ENCODE measurements at regions not wholly inside any gene's neighbourhood (a gene's known extent, or its start where the extent isn't known, plus 50 kb on each side); places are given as distances from the start of the nearest gene placed in this dataset.

GRCh38 chr16:26521626-26522025 lies 545.1 kb upstream of the C16orf82 start:
- H3K36me3 ChIP-seq (ENCODE audit: insufficient read depth), result no peaks in the 10 kb centered on the region
- no peak overlapping the region for H3K27ac ChIP-seq (ENCODE audit: low read depth)
- WGBS, result 87% methylated on average over 4 of the region's 4 CpGs
- no peaks in the 10 kb centered on the region for H3K4me1 ChIP-seq (ENCODE audit: insufficient read depth)
- DNase-seq (ENCODE audit: extremely low spot score), result no peak
- H3K4me3 ChIP-seq (ENCODE audit: low read depth, low read length), result no peak overlapping the region

GRCh38 chr16:26524281-26524680 lies 542.4 kb upstream of the C16orf82 start:
- H3K36me3 ChIP-seq (ENCODE audit: insufficient read depth), result no peaks in the 10 kb centered on the region
- no peak overlapping the region for H3K4me3 ChIP-seq (ENCODE audit: low read depth, low read length)
- DNase-seq (ENCODE audit: extremely low spot score), result no peak
- H3K4me1 ChIP-seq (ENCODE audit: insufficient read depth), result no peaks in the 10 kb centered on the region
- 55% methylated on average over 6 of the region's 6 CpGs for WGBS
- H3K27ac ChIP-seq (ENCODE audit: low read depth), result no peak overlapping the region

GRCh38 chr16:26524846-26525245 lies 541.9 kb upstream of the C16orf82 start:
- WGBS, result 73% methylated on average over 3 of the region's 3 CpGs
- H3K36me3 ChIP-seq (ENCODE audit: insufficient read depth), result no peaks in the 10 kb centered on the region
- H3K4me1 ChIP-seq (ENCODE audit: insufficient read depth), result no peaks in the 10 kb centered on the region
- no peak overlapping the region for H3K4me3 ChIP-seq (ENCODE audit: low read depth, low read length)
- DNase-seq (ENCODE audit: extremely low spot score), result no peak
- no peak overlapping the region for H3K27ac ChIP-seq (ENCODE audit: low read depth)

GRCh38 chr16:26525856-26526255 lies 540.9 kb upstream of the C16orf82 start:
- Histone ChIP-seq H3K4me1 (ENCODE audit: insufficient read depth) (no peaks in the 10 kb centered on the region), H3K27ac (ENCODE audit: low read depth) (no peak overlapping the region), H3K4me3 (ENCODE audit: low read depth, low read length) (no peak overlapping the region), H3K36me3 (ENCODE audit: insufficient read depth) (no peaks in the 10 kb centered on the region)
- DNase-seq (ENCODE audit: extremely low spot score), result no peak

GRCh38 chr16:26526633-26527032 lies 540.1 kb upstream of the C16orf82 start:
- H3K4me1 ChIP-seq (ENCODE audit: insufficient read depth), result no peaks in the 10 kb centered on the region
- no peaks in the 10 kb centered on the region for H3K36me3 ChIP-seq (ENCODE audit: insufficient read depth)
- DNase-seq (ENCODE audit: extremely low spot score), result no peak
- H3K27ac ChIP-seq (ENCODE audit: low read depth), result no peak overlapping the region
- 56% methylated on average over 1 of the region's 1 CpG for WGBS
- H3K4me3 ChIP-seq (ENCODE audit: low read depth, low read length), result no peak overlapping the region

GRCh38 chr16:26530584-26531289 lies 536.0 kb upstream of the C16orf82 start:
- no peak overlapping the region for H3K4me3 ChIP-seq (ENCODE audit: low read depth, low read length)
- no peak for DNase-seq (ENCODE audit: extremely low spot score)
- no peaks in the 10 kb centered on the region for H3K4me1 ChIP-seq (ENCODE audit: insufficient read depth)
- 45% methylated on average over 6 of the region's 6 CpGs for WGBS
- no peaks in the 10 kb centered on the region for H3K36me3 ChIP-seq (ENCODE audit: insufficient read depth)
- no peak overlapping the region for H3K27ac ChIP-seq (ENCODE audit: low read depth)

GRCh38 chr16:26531290-26531730 lies 535.4 kb upstream of the C16orf82 start:
- no peaks in the 10 kb centered on the region for H3K36me3 ChIP-seq (ENCODE audit: insufficient read depth)
- no peak overlapping the region for H3K27ac ChIP-seq (ENCODE audit: low read depth)
- H3K4me1 ChIP-seq (ENCODE audit: insufficient read depth), result no peaks in the 10 kb centered on the region
- WGBS, result 58% methylated on average over 4 of the region's 4 CpGs
- no peak overlapping the region for H3K4me3 ChIP-seq (ENCODE audit: low read depth, low read length)
- no peak for DNase-seq (ENCODE audit: extremely low spot score)

- no peaks in the 10 kb centered on the region for H3K36me3 ChIP-seq (ENCODE audit: insufficient read depth)
- no peak for DNase-seq (ENCODE audit: extremely low spot score)
- no peak overlapping the region for H3K27ac ChIP-seq (ENCODE audit: low read depth)
- H3K4me3 ChIP-seq (ENCODE audit: low read depth, low read length), result no peak overlapping the region
- no peaks in the 10 kb centered on the region for H3K4me1 ChIP-seq (ENCODE audit: insufficient read depth)
- 91% methylated on average over 1 of the region's 1 CpG for WGBS
These were observed 534.3 kb upstream of the C16orf82 start for GRCh38 chr16:26532456-26532855.

- H3K36me3 ChIP-seq (ENCODE audit: insufficient read depth), result no peaks in the 10 kb centered on the region
- H3K27ac ChIP-seq (ENCODE audit: low read depth), result no peak overlapping the region
- WGBS, result 97% methylated on average over 5 of the region's 5 CpGs
- H3K4me1 ChIP-seq (ENCODE audit: insufficient read depth), result no peaks in the 10 kb centered on the region
- no peak overlapping the region for H3K4me3 ChIP-seq (ENCODE audit: low read depth, low read length)
- no peak for DNase-seq (ENCODE audit: extremely low spot score)
These were observed 524.5 kb upstream of the C16orf82 start for GRCh38 chr16:26542198-26542597.

GRCh38 chr16:26546573-26546972 lies 520.2 kb upstream of the C16orf82 start:
- Histone ChIP-seq H3K36me3 (ENCODE audit: insufficient read depth) (no peaks in the 10 kb centered on the region), H3K4me1 (ENCODE audit: insufficient read depth) (no peaks in the 10 kb centered on the region), H3K27ac (ENCODE audit: low read depth) (no peak overlapping the region), H3K4me3 (ENCODE audit: low read depth, low read length) (no peak overlapping the region)
- DNase-seq (ENCODE audit: extremely low spot score), result no peak
- 54% methylated on average over 2 of the region's 2 CpGs for WGBS

- no peak for DNase-seq (ENCODE audit: extremely low spot score)
- H3K4me1 ChIP-seq (ENCODE audit: insufficient read depth), result no peaks in the 10 kb centered on the region
- H3K4me3 ChIP-seq (ENCODE audit: low read depth, low read length), result no peak overlapping the region
- WGBS, result 83% methylated on average over 2 of the region's 2 CpGs
- no peak overlapping the region for H3K27ac ChIP-seq (ENCODE audit: low read depth)
- no peaks in the 10 kb centered on the region for H3K36me3 ChIP-seq (ENCODE audit: insufficient read depth)
These were observed 519.0 kb upstream of the C16orf82 start for GRCh38 chr16:26547681-26548080.

- H3K36me3 ChIP-seq (ENCODE audit: insufficient read depth), result no peaks in the 10 kb centered on the region
- 41% methylated on average over 3 of the region's 3 CpGs for WGBS
- no peak overlapping the region for H3K27ac ChIP-seq (ENCODE audit: low read depth)
- H3K4me1 ChIP-seq (ENCODE audit: insufficient read depth), result peaks cover 1% of the 10 kb centered on the region
- DNase-seq (ENCODE audit: extremely low spot score), result no peak
- H3K4me3 ChIP-seq (ENCODE audit: low read depth, low read length), result no peak overlapping the region
These were observed 516.6 kb upstream of the C16orf82 start for GRCh38 chr16:26550111-26550610.

GRCh38 chr16:26554030-26554429 lies 512.7 kb upstream of the C16orf82 start:
- no peaks in the 10 kb centered on the region for H3K36me3 ChIP-seq (ENCODE audit: insufficient read depth)
- 66% methylated on average over 3 of the region's 3 CpGs for WGBS
- no peak for DNase-seq (ENCODE audit: extremely low spot score)
- H3K4me1 ChIP-seq (ENCODE audit: insufficient read depth), result peaks cover 1% of the 10 kb centered on the region
- H3K27ac ChIP-seq (ENCODE audit: low read depth), result no peak overlapping the region
- no peak overlapping the region for H3K4me3 ChIP-seq (ENCODE audit: low read depth, low read length)

- Histone ChIP-seq H3K27ac (ENCODE audit: low read depth) (no peak overlapping the region), H3K36me3 (ENCODE audit: insufficient read depth) (no peaks in the 10 kb centered on the region), H3K4me3 (ENCODE audit: low read depth, low read length) (no peak overlapping the region), H3K4me1 (ENCODE audit: insufficient read depth) (no peaks in the 10 kb centered on the region)
- DNase-seq (ENCODE audit: extremely low spot score), result no peak
- WGBS, result 83% methylated on average over 6 of the region's 6 CpGs
These were observed 505.4 kb upstream of the C16orf82 start for GRCh38 chr16:26561303-26561702.
